HuH-7 (cell line): ENCODE measurements at regions not wholly inside any gene's neighbourhood (a gene's known extent, or its start where the extent isn't known, plus 50 kb on each side); places are given as distances from the start of the nearest gene placed in this dataset.
"Not testable (repeated sequence)": the region's sequence is repeated elsewhere in the genome, so short reads cannot be mapped to it uniquely, and the experiment has no call there.

Experiments used
- DNase-seq: peaks from one replicate; pipeline ENCODE4 v3.0.0; 2011; ENCODE audit warnings: low spot score

DNA sequence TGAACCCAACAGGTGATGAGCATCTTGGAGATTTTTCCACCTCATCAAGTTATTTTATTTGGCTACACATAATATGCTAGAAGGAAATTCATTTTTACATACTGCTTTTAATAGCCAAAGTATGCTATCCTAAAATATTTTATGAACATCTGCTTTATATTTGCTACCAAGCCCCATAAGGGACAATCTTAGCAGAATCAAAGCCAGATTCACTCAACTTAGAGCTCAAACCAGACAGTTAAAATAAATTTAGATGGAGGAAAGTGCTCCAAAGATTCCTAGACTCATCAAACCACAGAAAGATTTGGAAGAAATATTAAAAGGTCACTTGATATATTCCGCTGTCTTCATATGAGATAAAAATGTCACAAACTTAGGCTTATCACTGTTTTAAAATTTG is 637.1 kb upstream of the CCNG1 start:
- DNase-seq = no peak

DNA sequence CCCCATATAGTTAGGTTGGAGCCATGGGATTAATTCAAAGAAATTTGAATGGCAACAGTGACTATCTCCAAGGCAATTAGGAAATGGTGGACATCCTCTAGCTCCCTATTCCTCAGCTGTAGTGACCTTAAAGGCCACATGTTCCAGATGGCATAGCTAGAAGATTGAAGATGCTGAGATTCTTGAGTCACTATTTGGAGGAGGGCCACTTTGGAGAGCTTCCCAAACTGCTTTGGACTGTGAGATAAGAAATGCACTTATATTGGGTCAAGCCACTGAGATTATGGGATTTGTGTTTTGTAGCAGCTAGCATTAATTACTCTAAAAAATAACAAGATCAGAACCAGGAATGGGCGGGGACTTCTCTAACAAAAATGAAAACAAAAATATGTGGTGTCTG is 636.2 kb upstream of the CCNG1 start:
- DNase-seq = no peak

DNA sequence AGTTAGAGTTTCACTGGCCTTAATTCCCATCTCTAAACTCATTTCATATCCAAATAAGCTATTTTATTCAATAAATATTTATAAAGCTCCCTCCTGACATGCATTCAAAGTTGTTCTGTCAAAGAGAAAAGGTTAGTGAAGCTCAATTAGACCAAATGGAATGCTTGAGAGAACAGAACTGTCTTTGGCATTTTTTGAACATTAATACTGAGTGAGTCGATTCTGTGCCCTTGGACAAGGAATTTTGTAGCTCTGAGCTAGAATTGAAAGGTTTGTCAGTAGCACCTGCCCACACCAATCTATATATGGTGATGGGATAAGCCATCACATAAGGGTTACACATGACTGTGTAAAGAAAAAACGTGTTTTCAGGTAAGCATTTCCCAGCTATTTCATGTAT is 631.2 kb upstream of the CCNG1 start:
- DNase-seq = no peak

DNA sequence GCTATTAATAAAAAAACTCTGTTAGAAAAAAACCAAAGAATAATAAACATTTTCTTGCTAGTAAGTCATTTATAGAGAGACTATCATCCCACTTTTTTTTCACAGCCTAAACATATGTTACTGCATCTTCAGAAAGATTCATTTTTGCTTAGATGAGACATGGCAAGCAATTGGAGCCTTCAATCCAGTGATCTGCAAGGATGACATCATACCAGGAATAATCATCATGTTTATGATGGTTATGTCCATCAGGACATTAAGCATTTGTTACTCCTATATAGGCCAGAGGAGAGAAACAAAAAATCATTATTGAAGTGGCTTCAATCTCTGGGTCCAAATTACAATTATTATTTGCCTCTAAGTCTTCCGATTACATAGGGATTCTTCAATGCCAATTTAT is 626.3 kb upstream of the CCNG1 start:
- DNase-seq = no peak

DNA sequence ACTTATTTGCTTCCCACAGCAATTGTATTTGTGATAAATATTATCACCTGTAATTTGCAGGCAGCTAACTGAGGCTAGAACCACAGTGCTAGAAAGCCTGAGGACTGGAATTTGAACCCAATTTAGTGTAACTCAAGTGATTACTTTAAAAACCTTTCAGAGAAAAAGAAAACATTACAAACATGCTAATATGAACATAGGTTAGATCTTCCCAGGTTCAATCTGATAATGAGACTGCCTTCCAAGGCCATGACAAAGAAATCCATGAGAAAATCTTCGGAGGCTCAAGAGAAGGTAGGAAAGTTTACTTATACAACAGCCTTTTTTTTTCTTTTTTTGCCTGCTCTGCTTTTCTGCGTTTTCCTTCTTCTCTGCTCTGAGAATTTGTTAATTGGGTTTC is 620.6 kb upstream of the CCNG1 start:
- DNase-seq = no peak

DNA sequence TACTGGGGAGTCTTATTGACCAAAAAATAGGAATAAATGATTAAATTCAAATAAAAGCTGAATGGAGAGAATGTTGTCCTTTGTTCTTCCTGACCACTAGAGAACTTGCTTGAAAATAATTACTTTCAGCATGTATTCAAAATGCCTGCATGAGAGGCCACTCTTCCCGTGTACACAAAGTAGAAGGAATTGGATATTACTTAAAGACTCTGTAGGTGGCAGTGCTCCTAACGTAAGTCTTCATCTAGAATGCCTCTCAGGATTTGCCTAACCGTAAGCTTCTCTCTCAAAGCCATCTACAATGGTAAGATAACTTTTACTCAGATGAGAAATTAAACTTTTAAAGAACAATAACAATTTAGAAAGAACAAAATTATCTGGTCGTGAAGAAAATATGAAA is 620.0 kb upstream of the CCNG1 start:
- no peak for DNase-seq

DNA sequence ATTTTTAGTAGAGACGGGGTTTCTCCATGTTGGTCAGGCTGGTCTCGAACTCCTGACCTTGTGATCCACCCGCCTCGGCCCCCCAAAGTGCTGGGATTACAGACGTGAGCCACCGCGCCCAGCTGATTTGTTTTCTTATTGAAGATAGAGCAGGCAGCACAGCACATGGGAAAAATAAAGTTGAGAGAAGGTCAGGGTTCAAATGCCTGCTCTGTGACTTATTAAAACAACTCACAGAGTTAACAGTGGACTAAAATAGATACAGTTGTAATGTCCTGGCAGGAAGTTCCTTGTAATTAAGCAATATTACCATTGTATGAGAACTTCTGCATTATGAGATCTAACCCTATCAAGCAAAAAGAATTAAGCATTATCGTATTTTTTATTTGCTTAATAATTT is 615.7 kb upstream of the CCNG1 start:
- DNase-seq = not testable (repeated sequence)

DNA sequence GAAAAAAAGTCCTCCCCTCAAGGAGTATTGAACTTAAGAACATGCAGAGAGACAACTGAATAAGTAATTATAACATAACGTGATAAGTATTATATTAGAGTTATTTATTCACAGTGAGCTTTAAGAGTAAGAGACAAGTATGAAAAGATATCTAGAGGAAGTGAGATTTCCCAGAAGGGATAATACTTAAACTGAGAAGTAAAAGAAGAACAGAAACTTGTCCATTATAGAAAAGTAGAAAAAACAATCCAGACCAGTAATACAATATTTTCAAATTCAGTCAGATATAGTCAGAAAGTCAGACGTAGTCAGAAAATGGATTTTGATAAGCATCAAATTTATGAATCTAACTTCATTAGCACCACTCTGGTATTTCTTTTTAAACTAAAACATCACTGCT is 613.0 kb upstream of the CCNG1 start:
- DNase-seq = no peak

DNA sequence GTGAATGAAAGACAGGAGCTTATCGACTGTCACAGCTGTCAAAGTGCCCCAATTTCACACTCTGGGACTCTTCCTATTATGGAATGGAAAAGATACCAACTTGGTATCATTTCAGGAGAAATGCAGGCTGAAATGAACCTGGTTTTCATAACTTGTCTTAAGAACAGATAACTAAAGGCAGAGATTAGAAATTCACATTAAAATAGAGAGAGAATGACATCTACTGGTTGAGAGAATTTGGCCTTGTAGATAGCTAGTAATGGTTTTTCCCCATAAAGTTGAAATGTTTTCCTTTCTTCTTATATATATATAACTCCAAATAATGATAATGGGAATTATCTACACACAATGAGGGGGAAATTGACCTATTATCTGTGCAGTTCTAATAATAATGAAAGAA is 600.2 kb upstream of the CCNG1 start:
- DNase-seq = no peak

DNA sequence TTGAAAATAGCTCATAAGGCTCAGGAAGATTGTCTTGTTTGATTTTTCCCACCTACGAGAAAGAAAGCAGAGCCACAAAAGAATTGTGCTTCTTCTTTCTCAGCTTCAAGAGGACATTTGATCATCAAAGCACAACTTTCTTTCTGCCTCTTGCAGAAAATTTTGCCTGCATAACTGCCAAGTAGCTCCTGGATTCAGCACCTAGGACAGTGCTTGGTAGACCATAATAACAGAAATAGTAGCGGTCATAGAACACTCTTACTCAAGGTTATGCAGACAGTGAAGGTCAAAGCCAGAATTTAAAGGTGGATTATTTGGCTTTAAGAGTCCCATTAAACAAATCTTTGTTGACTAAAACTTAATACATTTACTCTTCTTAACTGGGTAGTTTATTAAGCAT is 594.7 kb upstream of the CCNG1 start:
- no peak for DNase-seq

DNA sequence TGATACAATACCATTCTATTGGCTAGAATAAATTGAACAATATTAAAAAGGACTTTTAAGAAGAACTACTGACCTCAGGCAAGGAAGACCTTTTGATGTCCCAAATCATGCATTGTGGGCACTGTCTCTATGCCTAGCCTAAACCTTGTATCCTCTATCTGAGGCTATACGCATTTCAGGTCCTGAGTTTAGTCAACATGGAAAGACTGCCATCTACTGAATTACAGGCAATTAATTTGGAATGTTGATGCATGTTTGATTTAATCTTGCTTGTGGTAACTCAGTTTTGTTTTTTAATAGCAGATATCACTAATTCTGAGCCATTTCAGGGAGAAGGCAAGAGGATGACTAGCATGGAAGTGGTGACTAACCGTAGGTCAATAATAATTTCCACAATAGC is 585.3 kb upstream of the CCNG1 start:
- no peak for DNase-seq

DNA sequence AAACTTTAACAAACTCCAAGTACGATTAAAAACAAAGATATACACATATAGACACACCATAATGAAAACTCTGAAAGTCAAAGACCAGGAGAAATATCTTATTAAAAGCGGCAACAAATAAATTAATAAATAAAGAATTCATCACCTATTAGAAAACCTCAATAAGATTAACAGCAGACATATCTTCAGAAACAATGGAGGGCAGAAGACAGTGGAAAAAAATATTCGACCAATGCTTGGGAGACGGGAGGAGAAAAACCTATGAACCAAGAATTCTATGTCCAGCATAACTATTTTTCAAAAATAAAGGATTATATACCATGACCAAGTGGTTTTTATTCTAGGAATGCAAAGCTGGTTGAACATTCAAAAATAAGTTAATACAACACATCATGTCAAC is 578.6 kb upstream of the CCNG1 start:
- no peak for DNase-seq

DNA sequence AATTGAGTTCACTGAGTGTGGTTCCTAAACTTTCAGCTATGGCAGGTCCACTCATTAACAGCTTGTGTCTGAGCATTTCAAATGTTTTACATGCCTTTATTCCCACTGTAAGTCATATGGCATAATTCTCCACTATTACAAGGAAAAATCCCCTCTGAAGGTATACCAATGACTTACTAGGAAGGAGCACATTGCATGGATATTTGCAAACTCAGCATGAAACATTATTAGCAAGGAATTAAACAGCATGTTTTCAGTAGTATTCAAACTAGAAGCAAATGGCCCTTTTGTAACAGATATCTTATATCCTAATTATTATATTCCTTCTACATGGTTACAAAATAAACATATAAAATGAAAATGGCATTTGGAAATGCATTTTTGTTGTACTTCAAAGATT is 566.4 kb upstream of the CCNG1 start:
- no peak for DNase-seq

DNA sequence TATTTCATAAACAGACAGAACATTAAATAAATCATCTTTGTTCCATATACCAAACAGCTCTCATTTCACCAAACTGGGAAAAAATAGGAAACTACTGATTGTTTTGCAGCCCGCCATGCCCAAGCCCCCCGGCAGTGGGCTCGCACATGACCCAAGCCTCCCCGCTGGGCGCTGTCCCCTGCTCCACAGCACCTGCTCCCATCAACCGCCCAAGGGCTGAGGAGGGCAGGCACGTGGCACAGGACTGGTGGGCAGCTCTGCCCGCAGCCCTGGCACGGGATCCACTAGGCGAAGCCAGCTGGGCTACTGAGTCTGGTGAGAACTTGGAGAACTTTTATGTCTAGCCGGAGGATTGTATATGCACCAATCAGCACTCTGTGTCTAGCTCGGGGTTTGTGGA is 554.8 kb upstream of the CCNG1 start:
- DNase-seq = no peak

DNA sequence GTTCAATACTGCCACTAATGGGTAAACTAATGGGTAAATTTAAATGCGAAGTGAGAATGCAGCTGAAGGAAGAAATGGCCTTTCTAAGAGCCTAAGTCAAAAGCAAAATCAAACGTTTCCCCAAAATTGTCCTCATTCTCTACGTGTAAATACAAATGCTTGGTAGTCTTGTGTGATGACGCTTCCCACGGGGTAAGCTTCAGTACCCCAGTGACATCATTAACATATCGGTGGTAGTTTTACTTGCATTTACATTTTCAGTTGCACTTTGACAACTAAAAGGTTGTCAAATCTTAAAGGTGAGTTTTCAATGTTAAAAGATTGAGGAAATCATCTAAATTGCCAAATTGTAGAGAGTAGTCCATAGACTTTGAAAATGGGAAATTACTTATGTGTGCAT is 550.7 kb upstream of the CCNG1 start:
- DNase-seq = no peak

DNA sequence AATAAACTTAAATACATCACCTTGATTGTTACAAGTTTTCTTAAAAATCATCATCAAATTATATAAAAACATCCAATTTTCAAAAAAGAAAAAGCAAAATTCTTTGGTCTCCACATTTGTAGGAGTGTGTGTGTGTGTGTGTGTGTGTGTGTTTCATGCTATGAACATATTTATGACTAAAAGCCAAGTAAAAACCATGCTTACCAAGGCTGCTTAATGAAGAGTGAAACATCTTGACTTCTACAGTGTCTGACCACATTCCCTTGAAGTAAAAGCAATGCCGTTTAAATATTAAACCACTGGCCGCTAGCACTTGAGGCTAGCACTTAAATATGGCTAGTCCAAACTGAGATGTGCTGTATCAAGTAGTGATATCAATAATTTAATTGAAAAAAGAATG is 549.1 kb upstream of the CCNG1 start:
- DNase-seq = no peak

DNA sequence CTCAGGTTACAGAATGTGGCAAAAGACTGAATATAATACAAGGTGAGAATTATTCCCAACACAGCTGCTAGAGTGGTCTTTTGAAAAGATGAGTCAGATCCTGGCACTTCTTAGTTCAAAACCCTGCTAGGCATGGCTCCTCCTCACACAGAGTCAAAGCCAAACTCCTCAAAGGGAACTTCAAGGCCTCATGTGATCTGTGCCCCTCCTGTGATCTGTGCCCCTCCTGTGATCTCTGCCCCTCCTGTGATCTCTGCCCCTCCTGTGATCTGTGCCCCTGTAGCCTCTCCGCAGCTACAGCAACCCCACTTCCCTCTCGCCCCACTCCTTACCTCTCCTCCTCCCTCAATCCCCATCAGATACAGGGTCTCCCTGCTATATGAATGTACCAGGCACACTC is 525.5 kb upstream of the CCNG1 start:
- no peak for DNase-seq

DNA sequence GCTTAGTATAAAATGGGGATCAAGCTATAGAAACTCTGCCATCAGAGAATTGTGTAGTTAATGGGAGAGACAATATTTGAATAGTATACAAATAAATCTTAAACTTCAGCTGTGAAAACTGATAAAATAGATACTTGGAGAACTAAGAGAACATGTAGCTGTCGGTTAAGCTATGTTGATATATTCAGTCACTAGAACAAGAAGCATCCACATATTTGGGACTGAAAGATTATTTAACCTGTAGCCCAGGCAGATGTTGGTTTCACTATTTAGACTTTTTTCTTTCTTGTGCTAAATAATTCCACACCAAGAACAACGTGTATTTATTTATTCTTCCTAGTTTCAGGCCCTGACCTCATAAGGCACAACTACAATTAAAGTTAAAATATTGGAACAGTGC is 521.0 kb upstream of the CCNG1 start:
- no peak for DNase-seq

DNA sequence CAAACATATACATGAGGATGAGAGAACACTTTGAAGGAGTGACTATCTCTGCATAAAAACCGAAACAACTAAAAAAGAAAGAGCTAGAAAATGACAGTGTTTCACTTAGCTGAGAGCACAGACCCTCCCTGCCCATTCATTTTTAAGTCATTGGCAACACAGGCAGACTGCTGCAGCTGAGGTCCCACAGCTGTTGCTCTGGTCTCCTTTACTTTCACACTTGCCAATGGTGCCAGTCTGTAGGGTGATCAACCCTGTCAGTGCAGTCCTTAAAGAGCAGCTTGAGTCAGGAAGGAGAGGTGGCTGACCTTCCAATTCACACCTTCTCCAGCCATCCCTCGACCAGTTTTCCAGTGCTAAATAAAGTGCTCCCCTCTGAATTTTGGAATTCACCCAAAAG is 508.3 kb upstream of the CCNG1 start:
- no peak for DNase-seq

DNA sequence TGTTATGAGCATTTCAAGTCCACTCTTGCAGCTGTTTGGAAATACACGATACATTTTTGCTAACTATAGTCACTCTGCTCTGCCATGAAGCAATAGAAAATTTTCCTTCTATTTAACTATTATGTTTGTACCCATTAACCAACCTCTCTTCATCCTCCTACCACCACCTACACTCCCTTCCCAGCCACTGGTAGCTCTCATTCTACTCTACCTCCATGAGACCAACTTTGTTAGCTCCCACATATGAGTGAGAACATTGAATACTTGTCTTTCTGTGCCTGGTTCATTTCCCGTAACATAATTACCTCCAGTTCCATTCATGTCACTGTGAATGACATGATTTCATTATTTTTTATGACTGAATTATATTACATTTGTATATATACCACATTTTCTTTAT is 505.9 kb upstream of the CCNG1 start:
- DNase-seq = no peak

DNA sequence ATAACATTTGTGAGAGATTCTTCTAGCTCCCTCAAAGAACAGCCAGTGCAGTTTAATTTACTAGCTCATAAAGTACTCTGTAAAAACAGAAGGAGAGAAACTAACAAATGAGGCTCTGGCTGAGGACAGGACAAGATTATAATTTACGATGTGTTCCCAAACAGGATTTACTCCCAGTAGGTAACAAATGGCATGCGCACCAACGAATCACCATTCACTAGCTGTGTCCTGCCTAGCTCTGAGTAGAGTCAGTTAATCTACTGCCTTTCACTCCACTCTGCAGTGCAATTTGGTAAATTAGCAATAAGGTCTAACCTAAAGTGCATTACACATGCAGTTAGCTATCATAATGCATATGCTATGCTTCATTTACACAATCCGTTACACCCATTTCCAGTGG is 497.4 kb upstream of the CCNG1 start:
- DNase-seq = no peak

DNA sequence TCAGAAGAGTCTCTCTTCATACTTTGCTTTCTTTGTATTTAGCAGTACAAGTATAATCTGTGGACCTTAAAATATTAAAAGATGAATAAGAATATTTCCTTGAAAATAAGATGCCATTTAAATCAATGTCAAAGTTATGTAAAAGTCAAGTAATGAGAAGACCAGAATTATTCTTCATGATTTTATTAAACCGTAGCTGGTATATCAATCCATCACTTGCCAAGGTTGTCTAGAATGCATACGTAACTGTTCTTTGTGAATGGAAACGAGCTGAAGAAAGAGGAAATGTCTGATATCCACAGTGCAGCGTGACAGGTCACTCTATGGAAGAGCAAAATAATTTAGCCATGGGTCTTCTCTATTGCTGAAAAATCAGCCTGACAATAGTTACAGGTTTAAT is 488.7 kb upstream of the CCNG1 start:
- DNase-seq = no peak

DNA sequence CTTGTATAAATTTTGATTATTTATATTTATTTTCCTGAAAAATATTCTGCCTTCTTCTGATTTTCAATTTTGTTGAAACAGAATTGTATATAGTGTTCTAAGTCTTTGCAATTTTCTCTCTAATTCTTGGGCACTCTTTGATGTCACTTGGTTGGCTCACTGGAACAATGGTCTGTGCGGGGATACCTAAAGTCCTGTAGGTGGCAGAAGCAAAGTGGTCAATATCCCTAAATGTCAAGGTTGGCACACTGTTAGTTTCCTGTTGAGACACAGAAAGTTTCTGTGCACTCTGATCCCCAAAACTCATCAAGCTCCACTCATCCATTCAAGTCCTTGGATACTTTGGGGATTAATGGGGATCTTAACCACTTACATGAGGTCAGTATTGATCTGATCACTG is 480.8 kb upstream of the CCNG1 start:
- DNase-seq = no peak

DNA sequence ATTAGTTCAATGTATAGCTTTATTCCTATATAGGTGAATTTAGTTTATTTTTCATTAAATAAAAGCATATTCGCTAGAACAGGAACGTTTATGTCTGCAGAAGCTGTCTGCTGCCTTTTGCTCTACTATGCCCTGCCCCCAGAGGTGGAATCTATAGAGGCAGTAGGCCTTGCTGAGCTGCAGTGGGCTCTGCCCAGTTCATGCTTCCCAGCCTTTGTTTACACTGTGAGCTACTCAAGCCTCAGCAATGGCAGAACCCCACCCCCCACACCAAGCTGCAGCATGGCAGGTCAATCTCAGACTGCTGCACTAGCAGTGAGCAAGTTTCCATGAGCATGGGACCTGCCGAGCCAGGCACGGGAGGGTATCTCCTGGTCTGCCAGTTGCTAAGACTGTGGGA is 473.3 kb upstream of the CCNG1 start:
- not testable (repeated sequence) for DNase-seq

DNA sequence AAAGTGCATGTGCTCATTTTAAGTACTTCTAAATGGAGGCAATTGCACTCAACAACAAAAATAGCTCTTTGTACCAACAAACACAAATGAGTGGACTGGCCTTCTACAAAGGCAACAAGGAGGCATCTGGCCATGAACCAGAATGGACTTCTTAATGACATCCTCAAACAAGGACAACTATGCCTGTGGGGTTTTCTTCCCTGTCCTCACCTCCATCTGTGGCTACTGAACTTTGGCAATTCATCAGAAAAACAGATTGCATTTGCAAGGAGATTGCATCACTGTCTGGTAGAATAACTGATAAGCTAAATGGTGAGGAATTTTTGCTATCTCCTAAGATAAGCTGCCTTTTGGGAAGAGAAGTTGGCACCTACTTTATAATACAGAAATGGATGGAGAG is 447.3 kb upstream of the CCNG1 start:
- no peak for DNase-seq
